GM21526 (cell line): ENCODE measurements at regions not wholly inside any gene's neighbourhood (a gene's known extent, or its start where the extent isn't known, plus 50 kb on each side); places are given as distances from the start of the nearest gene placed in this dataset.

Source experiments
- ATAC-seq: cut with Tn5 transposase; IDR thresholded peaks from one replicate; pipeline ENCODE4 v1.9.1; 2021; ENCODE audit warnings: moderate library complexity; ENCODE audit not compliant: unreplicated experiment, low FRiP score

DNA sequence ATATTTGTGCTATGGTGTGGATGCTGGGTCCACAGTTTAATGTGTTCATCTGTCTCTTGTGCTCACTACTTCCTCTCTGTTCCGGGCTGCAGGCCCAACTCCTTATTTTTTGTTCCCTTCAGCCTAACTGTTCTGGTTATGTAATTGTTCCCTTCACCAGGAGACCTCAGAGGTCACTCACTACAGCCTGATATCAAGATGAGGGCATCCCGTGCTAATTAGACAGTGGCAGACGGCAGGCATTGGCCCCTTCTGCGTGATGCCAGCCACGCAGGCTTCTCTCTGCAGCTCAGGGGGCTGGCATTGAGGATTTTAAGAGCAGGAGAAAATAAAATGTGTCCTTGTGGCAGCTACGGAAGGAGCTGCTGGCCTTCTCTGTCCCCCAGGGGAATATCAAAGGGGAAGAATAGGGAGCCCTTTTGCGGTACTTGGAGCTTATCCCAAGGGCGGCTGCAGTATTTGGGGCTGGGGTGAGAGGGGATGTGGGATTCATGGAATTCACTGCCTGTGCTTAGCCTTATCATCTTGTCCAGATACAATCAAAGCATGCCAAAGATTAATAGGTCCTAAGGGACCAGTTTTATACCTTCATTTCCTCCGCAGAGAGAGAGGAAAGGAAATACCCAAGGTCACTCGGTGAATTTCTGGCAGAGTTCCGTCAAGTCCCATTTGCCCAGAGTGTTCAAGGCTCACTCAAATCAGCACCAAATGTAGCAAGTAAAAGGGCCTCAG lies 53.3 kb upstream of the TRIB2 start:
- no peak for ATAC-seq

GRCh38 chr2:12665334-12665733 lies 51.4 kb upstream of the TRIB2 start:
- ATAC-seq = no peak

DNA sequence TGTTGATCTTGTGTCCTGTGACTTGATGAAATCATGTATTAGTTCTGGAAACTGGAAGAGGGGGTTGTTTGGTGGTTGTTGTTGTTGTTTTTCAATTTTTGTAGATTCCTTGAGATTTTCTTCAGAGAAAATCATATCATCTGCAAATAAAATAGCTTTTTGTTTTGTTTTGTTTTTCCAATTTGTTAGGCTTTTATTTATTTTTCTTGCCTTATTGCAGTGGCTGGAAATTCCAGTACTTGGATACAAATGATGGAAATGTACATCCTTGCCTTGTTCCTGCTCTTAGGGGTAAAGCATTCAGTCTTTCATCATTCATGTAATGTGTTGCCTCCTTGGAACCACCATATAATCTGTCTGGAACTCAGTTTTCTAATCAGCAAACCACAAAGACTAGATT lies 50.3 kb upstream of the TRIB2 start:
- no peak for ATAC-seq
